OCI-LY3 (cell line): ENCODE measurements at regions not wholly inside any gene's neighbourhood (a gene's known extent, or its start where the extent isn't known, plus 50 kb on each side); places are given as distances from the start of the nearest gene placed in this dataset.

Source experiments
- CTCF ChIP-seq: fragments of 200-600, 300-600 bp; sonication (generic); IDR thresholded peaks from 2 replicates; pipeline ENCODE4 v1.5.1; 2014; ENCODE audit warnings: antibody characterized with exemption, low read length, low read depth
- EZH2phosphoT487 ChIP-seq: fragments of 200-600 bp; shearing (Covaris generic); IDR thresholded peaks from 2 replicates; pipeline ENCODE4 v1.6.1; 2018; ENCODE audit warnings: antibody characterized with exemption, mixed run types, low read depth

- TF ChIP-seq CTCF (no peak), EZH2phosphoT487 (no peak)
Observed at GRCh38 chr11:64443001-64443400, 84.0 kb downstream of the RPS6KA4 start.
